ENCODE measurements at regions not wholly inside any gene's neighbourhood (a gene's known extent, or its start where the extent isn't known, plus 50 kb on each side); places are given as distances from the start of the nearest gene placed in this dataset.

DNA sequence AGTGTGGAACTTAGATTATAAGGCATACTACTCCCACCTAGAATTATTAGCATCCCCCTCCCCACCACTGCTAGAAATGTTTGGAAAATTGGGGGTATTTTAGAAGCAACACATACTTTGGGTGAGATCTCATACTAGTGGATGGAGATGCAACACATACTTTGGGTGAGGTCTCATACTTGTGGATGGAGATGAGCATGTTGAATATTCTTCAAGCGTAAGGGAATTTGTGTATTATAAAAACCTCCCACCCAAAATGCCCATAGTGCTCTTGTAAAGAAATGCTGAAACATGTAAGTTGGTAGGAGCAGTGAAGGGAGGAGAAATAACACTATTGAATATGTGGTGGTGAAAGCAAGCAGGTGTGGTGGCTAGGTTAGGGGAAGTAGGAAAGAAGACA, 124.0 kb upstream of the EPHA3 start:
- TF ChIP-seq CTCF (IDR thresholded peaks at IDR 0.05) (no peak), POLR2A (IDR thresholded peaks at IDR 0.05) (no peak)
